NB4 (cell line): ENCODE measurements at regions not wholly inside any gene's neighbourhood (a gene's known extent, or its start where the extent isn't known, plus 50 kb on each side); places are given as distances from the start of the nearest gene placed in this dataset.

ENCODE experiments used
- DNase-seq: peaks from one replicate; pipeline ENCODE4 v3.0.0; 2010; ENCODE audit warnings: low read depth
- H3K4me3 ChIP-seq: one replicate; pipeline ENCODE4 v1.5.1; 2011; ENCODE audit warnings: mild to moderate bottlenecking, low read depth, low read length, moderate library complexity
- CTCF ChIP-seq: IDR thresholded peaks from one replicate; pipeline ENCODE4 v1.5.1; 2012; ENCODE audit warnings: low read depth, low read length
- MAX ChIP-seq: IDR thresholded peaks from 2 replicates; pipeline ENCODE4 v1.6.1; 2011; ENCODE audit warnings: low read depth, low read length
- MYC ChIP-seq: IDR thresholded peaks from 2 replicates; pipeline ENCODE4 v1.6.1; 2011; ENCODE audit warnings: low read depth, low read length
- POLR2A ChIP-seq: IDR thresholded peaks from 2 replicates; pipeline ENCODE4 v1.6.1; 2011; ENCODE audit warnings: mild to moderate bottlenecking; ENCODE audit not compliant: insufficient read length; ENCODE audit errors: extremely low read depth

GRCh38 chr10:133009218-133009950 is 67.0 kb upstream of the CFAP46 start:
- H3K4me3 ChIP-seq = no peak overlapping the region
- TF ChIP-seq MYC (no peak), POLR2A (no peak), CTCF (no peak)
- DNase-seq = no peak

- no peak overlapping the region for H3K4me3 ChIP-seq
- DNase-seq = no peak
- TF ChIP-seq POLR2A (no peak), MAX (no peak), CTCF (no peak), MYC (no peak)
Measured at GRCh38 chr10:133008736-133009135, 66.4 kb upstream of the CFAP46 start.

GRCh38 chr10:133008196-133008595 is 65.8 kb upstream of the CFAP46 start:
- TF ChIP-seq MYC (no peak), POLR2A (no peak), CTCF (no peak), MAX (no peak)
- no peak overlapping the region for H3K4me3 ChIP-seq
- no peak for DNase-seq

- no peak for TF ChIP-seq POLR2A
- no peak for TF ChIP-seq MYC
- no peak for TF ChIP-seq CTCF
- no peak for TF ChIP-seq MAX
- DNase-seq = no peak
- no peak overlapping the region for H3K4me3 ChIP-seq
Measured at GRCh38 chr10:133007360-133007858, 65.0 kb upstream of the CFAP46 start.

- TF ChIP-seq CTCF (no peak), MYC (no peak), POLR2A (no peak), MAX (no peak)
- DNase-seq = no peak
- no peak overlapping the region for H3K4me3 ChIP-seq
Measured at GRCh38 chr10:133006806-133007205, 64.4 kb upstream of the CFAP46 start.
